ENCODE measurements at regions not wholly inside any gene's neighbourhood (a gene's known extent, or its start where the extent isn't known, plus 50 kb on each side); places are given as distances from the start of the nearest gene placed in this dataset.

- no peak for TF ChIP-seq FOS (IDR thresholded peaks at IDR 0.05; ENCODE audit: low read depth, low read length)
- TF ChIP-seq, protein P1, sequence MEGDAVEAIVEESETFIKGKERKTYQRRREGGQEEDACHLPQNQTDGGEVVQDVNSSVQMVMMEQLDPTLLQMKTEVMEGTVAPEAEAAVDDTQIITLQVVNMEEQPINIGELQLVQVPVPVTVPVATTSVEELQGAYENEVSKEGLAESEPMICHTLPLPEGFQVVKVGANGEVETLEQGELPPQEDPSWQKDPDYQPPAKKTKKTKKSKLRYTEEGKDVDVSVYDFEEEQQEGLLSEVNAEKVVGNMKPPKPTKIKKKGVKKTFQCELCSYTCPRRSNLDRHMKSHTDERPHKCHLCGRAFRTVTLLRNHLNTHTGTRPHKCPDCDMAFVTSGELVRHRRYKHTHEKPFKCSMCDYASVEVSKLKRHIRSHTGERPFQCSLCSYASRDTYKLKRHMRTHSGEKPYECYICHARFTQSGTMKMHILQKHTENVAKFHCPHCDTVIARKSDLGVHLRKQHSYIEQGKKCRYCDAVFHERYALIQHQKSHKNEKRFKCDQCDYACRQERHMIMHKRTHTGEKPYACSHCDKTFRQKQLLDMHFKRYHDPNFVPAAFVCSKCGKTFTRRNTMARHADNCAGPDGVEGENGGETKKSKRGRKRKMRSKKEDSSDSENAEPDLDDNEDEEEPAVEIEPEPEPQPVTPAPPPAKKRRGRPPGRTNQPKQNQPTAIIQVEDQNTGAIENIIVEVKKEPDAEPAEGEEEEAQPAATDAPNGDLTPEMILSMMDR (conservative IDR thresholded peaks at IDR 0.05; ENCODE audit: low read depth, low read length): no peak
- no peak for TF ChIP-seq MAZ (IDR thresholded peaks at IDR 0.05; ENCODE audit: borderline replicate concordance, low read depth, low read length)
- no peak for TF ChIP-seq MAFK (IDR thresholded peaks at IDR 0.05; ENCODE audit: low read depth, low read length)
- no peak for TF ChIP-seq POLR2A (IDR thresholded peaks at IDR 0.05; ENCODE audit: low read depth, low read length)
- no peak for TF ChIP-seq CEBPB (IDR thresholded peaks at IDR 0.05; ENCODE audit: low read depth, low read length)
- TF ChIP-seq ELK1 (IDR thresholded peaks at IDR 0.05; ENCODE audit: borderline replicate concordance, low read depth, low read length): no peak
- TF ChIP-seq BHLHE40 (IDR thresholded peaks at IDR 0.05; ENCODE audit: low read depth, low read length): no peak
Measured at GRCh38 chr20:24823176-24823784, 125.8 kb upstream of the CST7 start.
